Hepatocyte (in vitro differentiated cells): ENCODE measurements at regions not wholly inside any gene's neighbourhood (a gene's known extent, or its start where the extent isn't known, plus 50 kb on each side); places are given as distances from the start of the nearest gene placed in this dataset.
"Not testable (repeated sequence)": the region's sequence is repeated elsewhere in the genome, so short reads cannot be mapped to it uniquely, and the experiment has no call there.

Experiments
- DNase-seq: peaks from one replicate; pipeline ENCODE4 v3.0.0-alpha.2; 2016; ENCODE audit warnings: low spot score
- H2AFZ ChIP-seq: fragments of 200-600 bp; sonication (generic); 2 replicates; pipeline ENCODE4 v1.6.0; 2016; ENCODE audit warnings: antibody characterized with exemption, mild to moderate bottlenecking
- H3K27ac ChIP-seq: fragments of 200-600 bp; sonication (generic); 2 replicates; pipeline ENCODE4 v1.5.1; 2016; ENCODE audit warnings: mild to moderate bottlenecking
- H3K27me3 ChIP-seq: fragments of 200-600 bp; sonication (generic); 2 replicates; pipeline ENCODE4 v1.6.1; 2016
- H3K36me3 ChIP-seq: fragments of 200-600 bp; sonication (generic); replicated peaks from 2 replicates; pipeline ENCODE4 v1.5.1; 2016; ENCODE audit warnings: low read depth; ENCODE audit not compliant: insufficient read depth
- H3K4me1 ChIP-seq: fragments of 200-600 bp; sonication (generic); 2 replicates; pipeline ENCODE4 v1.5.1; 2016; ENCODE audit warnings: mild to moderate bottlenecking, moderate library complexity; ENCODE audit not compliant: insufficient read depth
- H3K4me2 ChIP-seq: fragments of 200-600 bp; sonication (generic); 2 replicates; pipeline ENCODE4 v1.6.0; 2016
- H3K4me3 ChIP-seq: fragments of 200-600 bp; sonication (generic); 2 replicates; pipeline ENCODE4 v1.5.1; 2016; ENCODE audit warnings: mild to moderate bottlenecking
- H3K79me2 ChIP-seq: fragments of 200-600 bp; sonication (generic); 2 replicates; pipeline ENCODE4 v1.6.0; 2017; ENCODE audit warnings: mild to moderate bottlenecking
- H3K9me2 ChIP-seq: fragments of 200-600 bp; sonication (generic); replicated peaks from 2 replicates; pipeline ENCODE4 v1.6.0; 2017; ENCODE audit warnings: mild to moderate bottlenecking; ENCODE audit not compliant: insufficient read depth
- H3K9me3 ChIP-seq: fragments of 200-600 bp; sonication (generic); 2 replicates; pipeline ENCODE4 v1.5.1; 2016; ENCODE audit warnings: low read depth, mild to moderate bottlenecking
- H4K20me1 ChIP-seq: fragments of 200-600 bp; sonication (generic); 2 replicates; pipeline ENCODE4 v1.6.0; 2016; ENCODE audit warnings: mild to moderate bottlenecking; ENCODE audit not compliant: insufficient read depth, poor library complexity, severe bottlenecking
- CTCF ChIP-seq: fragments of 200-600 bp; sonication (generic); IDR thresholded peaks from 2 replicates; pipeline ENCODE4 v1.5.1; 2016; ENCODE audit warnings: antibody characterized with exemption, mild to moderate bottlenecking; ENCODE audit not compliant: poor library complexity
- EZH2 ChIP-seq: fragments of 200-600 bp; sonication (generic); IDR thresholded peaks from 2 replicates; pipeline ENCODE4 v1.6.1; 2016; ENCODE audit warnings: antibody characterized with exemption, mild to moderate bottlenecking, borderline replicate concordance
- EZH2phosphoT487 ChIP-seq: fragments of 200-600 bp; sonication (generic); IDR thresholded peaks from one replicate; pipeline ENCODE4 v1.6.1; 2018; ENCODE audit warnings: antibody characterized with exemption, mild to moderate bottlenecking, low read depth, moderate library complexity; ENCODE audit not compliant: unreplicated experiment, severe bottlenecking
- WGBS: methylation state at CpG from one replicate; pipeline ENCODE4 v1.1.6; 2016; ENCODE audit warnings: low lambda C conversion rate; ENCODE audit errors: missing lambda C conversion rate; 5-methylcytosine and 5-hydroxymethylcytosine counted together

GRCh38 chr2:109721626-109722025 lies 72.5 kb upstream of the RGPD5 start:
- Histone ChIP-seq H3K4me3 (no peak overlapping the region), H3K9me3 (no peaks in the 10 kb centered on the region), H4K20me1 (no peaks in the 10 kb centered on the region), H3K4me2 (no peak overlapping the region), H3K4me1 (peaks cover 6% of the 10 kb centered on the region), H2AFZ (no peak overlapping the region), H3K27me3 (no peaks in the 10 kb centered on the region), H3K9me2 (no peaks in the 10 kb centered on the region), H3K79me2 (no peaks in the 10 kb centered on the region), H3K27ac (peak overlapping the region; percentile 6), H3K36me3 (no peaks in the 10 kb centered on the region)
- WGBS = 92% methylated on average over 8 of the region's 8 CpGs
- TF ChIP-seq EZH2 (no peak), EZH2phosphoT487 (no peak), CTCF (no peak)
- DNase-seq = no peak

- Histone ChIP-seq H3K79me2 (no peaks in the 10 kb centered on the region), H3K36me3 (no peaks in the 10 kb centered on the region), H4K20me1 (no peaks in the 10 kb centered on the region), H3K27me3 (no peaks in the 10 kb centered on the region), H2AFZ (no peak overlapping the region), H3K4me3 (no peak overlapping the region), H3K4me2 (no peak overlapping the region), H3K9me3 (no peaks in the 10 kb centered on the region), H3K27ac (no peak overlapping the region), H3K9me2 (no peaks in the 10 kb centered on the region), H3K4me1 (peaks cover 6% of the 10 kb centered on the region)
- DNase-seq = peak; percentile 53
- TF ChIP-seq CTCF (no peak), EZH2 (no peak), EZH2phosphoT487 (no peak)
- 78% methylated on average over 5 of the region's 5 CpGs for WGBS
Measured at GRCh38 chr2:109722026-109722425, 72.1 kb upstream of the RGPD5 start.

- H3K27me3 ChIP-seq, H3K79me2 ChIP-seq, H2AFZ ChIP-seq, H3K4me2 ChIP-seq, H4K20me1 ChIP-seq, H3K9me3 ChIP-seq, H3K4me1 ChIP-seq, DNase-seq, H3K36me3 ChIP-seq, H3K27ac ChIP-seq, H3K9me2 ChIP-seq, H3K4me3 ChIP-seq: not testable (repeated sequence)
- WGBS = 87% methylated on average over 3 of the region's 3 CpGs
Measured at GRCh38 chr2:109722640-109723039, 71.5 kb upstream of the RGPD5 start.

- not testable (repeated sequence) for DNase-seq, H3K4me3 ChIP-seq, H3K27ac ChIP-seq, H3K9me2 ChIP-seq, H3K79me2 ChIP-seq, H4K20me1 ChIP-seq, H3K4me2 ChIP-seq, H2AFZ ChIP-seq, H3K36me3 ChIP-seq, H3K27me3 ChIP-seq, H3K4me1 ChIP-seq, H3K9me3 ChIP-seq
- 100% methylated on average over 3 of the region's 3 CpGs for WGBS
Measured at GRCh38 chr2:109723153-109723552, 71.0 kb upstream of the RGPD5 start.
